ENCODE measurements at regions not wholly inside any gene's neighbourhood (a gene's known extent, or its start where the extent isn't known, plus 50 kb on each side); places are given as distances from the start of the nearest gene placed in this dataset.

DNA sequence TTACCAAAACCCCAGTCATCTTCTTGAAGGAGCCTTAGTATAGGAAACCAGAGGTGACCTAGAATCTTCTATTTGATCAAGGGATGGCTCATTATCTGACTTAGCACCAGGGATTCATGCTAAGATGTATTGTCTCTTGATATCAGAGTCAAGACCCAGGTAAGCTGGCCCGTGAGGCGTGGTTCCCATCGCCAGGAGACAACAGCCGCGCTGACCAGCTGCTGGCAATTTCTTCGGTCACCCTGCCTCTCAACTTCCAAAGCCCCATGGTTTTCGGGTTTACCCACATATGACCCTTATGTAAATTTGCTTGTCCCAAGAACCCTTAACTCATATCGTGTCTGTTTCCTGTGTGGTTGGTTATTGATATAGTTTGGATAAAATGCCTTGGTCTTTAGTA is 77.7 kb upstream of the VSTM2B start:
- H3K4me3 ChIP-seq: no peak overlapping the region
- no peak overlapping the region for H3K27ac ChIP-seq
- H3K27me3 ChIP-seq: peaks cover 0 to 15% (median 0%) of the 10 kb centered on the region in 3 donors
- no peaks in the 10 kb centered on the region for H3K36me3 ChIP-seq
- intact Hi-C loops (cut with DNase I): no loop called here
- TF ChIP-seq, protein P1, sequence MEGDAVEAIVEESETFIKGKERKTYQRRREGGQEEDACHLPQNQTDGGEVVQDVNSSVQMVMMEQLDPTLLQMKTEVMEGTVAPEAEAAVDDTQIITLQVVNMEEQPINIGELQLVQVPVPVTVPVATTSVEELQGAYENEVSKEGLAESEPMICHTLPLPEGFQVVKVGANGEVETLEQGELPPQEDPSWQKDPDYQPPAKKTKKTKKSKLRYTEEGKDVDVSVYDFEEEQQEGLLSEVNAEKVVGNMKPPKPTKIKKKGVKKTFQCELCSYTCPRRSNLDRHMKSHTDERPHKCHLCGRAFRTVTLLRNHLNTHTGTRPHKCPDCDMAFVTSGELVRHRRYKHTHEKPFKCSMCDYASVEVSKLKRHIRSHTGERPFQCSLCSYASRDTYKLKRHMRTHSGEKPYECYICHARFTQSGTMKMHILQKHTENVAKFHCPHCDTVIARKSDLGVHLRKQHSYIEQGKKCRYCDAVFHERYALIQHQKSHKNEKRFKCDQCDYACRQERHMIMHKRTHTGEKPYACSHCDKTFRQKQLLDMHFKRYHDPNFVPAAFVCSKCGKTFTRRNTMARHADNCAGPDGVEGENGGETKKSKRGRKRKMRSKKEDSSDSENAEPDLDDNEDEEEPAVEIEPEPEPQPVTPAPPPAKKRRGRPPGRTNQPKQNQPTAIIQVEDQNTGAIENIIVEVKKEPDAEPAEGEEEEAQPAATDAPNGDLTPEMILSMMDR (IDR thresholded peaks at IDR 0.05): no peak
- TF ChIP-seq EP300 (IDR thresholded peaks at IDR 0.05) (no peak), POLR2A (IDR thresholded peaks at IDR 0.05) (no peak), POLR2AphosphoS5 (IDR thresholded peaks at IDR 0.05) (no peak)
- WGBS, 2 donors: 95 to 97% methylated on average over 8 of the region's 8 CpGs
- H3K9me3 ChIP-seq: no peaks in the 10 kb centered on the region
- no peak for DNase-seq
- H3K4me1 ChIP-seq: no peaks in the 10 kb centered on the region

DNA sequence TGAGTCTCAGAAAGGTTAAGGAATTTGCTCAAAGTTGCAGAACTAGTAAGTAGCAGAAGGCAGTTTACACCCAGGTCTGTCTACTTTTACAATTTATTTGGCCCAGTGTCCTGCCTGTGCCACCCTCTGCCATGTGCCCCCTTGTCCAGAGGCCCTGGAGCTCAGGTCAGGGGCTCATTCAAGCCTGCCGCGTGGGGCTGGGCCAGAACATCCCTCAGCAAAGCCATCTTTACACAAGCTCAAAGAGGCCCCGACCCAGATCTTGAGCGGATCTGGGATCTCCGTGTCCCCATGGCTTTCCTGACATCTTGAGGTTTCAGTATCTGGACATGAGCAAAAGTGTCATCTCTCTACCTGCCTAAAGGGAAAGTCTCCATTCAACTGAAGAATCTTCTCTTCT is 76.4 kb upstream of the VSTM2B start:
- H3K27ac ChIP-seq: no peak overlapping the region
- peaks cover 0 to 15% (median 0%) of the 10 kb centered on the region in 3 donors for H3K27me3 ChIP-seq
- TF ChIP-seq POLR2A (IDR thresholded peaks at IDR 0.05) (no peak), EP300 (IDR thresholded peaks at IDR 0.05) (no peak), POLR2AphosphoS5 (IDR thresholded peaks at IDR 0.05) (no peak)
- TF ChIP-seq, protein P1 (IDR thresholded peaks at IDR 0.05): no peak
- no peak for DNase-seq
- intact Hi-C loops (cut with DNase I): no loop called here
- no peaks in the 10 kb centered on the region for H3K9me3 ChIP-seq
- H3K36me3 ChIP-seq: no peaks in the 10 kb centered on the region
- 92 to 94% methylated on average over 5 of the region's 5 CpGs for WGBS, 2 donors
- H3K4me3 ChIP-seq: no peak overlapping the region
- no peaks in the 10 kb centered on the region for H3K4me1 ChIP-seq

DNA sequence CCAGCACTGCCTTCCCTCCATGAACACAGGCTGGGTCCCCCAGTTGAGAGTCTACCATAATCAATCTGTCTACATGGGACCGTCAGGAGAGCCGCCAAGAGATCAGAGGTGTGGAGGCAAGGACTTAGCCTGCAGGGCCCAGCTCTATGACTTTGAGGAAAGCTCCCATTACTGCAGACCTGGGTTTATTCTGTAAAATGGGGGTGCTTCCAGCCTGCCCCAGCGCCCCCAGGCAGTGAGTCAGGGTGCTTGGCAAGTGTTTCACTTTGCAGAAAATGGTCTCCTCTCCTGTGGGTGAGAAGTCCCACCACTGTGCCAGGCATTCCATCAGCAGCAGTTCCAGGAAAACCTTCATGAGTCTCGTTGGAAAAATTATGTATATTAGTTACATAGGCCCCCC is 75.5 kb upstream of the VSTM2B start:
- no peaks in the 10 kb centered on the region for H3K9me3 ChIP-seq
- intact Hi-C loops (cut with DNase I): no loop called here
- no peak overlapping the region for H3K27ac ChIP-seq
- no peaks in the 10 kb centered on the region for H3K36me3 ChIP-seq
- DNase-seq: no peak
- peaks cover 0 to 7% (median 0%) of the 10 kb centered on the region in 3 donors for H3K27me3 ChIP-seq
- TF ChIP-seq, protein P1 (IDR thresholded peaks at IDR 0.05): no peak
- TF ChIP-seq EP300 (IDR thresholded peaks at IDR 0.05) (no peak), POLR2AphosphoS5 (IDR thresholded peaks at IDR 0.05) (no peak), POLR2A (IDR thresholded peaks at IDR 0.05) (no peak)
- H3K4me1 ChIP-seq: no peaks in the 10 kb centered on the region
- no peak overlapping the region for H3K4me3 ChIP-seq
- WGBS, 2 donors: 75 to 81% methylated on average over 4 of the region's 4 CpGs

DNA sequence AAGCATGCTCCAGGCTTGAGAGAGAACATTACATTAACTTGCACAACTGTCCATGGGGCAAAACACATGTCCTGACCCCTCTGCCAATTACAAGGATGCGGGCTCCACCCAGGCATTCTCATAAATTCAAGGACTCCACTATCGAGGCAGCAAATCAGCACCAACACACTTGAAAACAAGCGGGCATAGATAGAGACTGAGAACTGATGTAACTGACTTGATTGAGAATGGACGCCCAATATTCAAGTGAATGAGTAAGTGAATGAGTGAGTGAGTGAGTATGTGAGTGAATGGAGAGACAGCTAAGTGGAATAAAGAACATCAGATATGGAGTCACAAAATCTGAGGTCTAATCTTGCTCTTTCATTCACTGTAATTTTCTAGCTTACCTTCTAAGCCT is 75.0 kb upstream of the VSTM2B start:
- Histone ChIP-seq H3K27ac (no peak overlapping the region), H3K4me3 (no peak overlapping the region), H3K27me3 (peaks cover 0 to 7% (median 0%) of the 10 kb centered on the region in 3 donors), H3K4me1 (no peaks in the 10 kb centered on the region), H3K36me3 (no peaks in the 10 kb centered on the region), H3K9me3 (no peaks in the 10 kb centered on the region)
- 83 to 91% methylated on average over 4 of the region's 4 CpGs for WGBS, 2 donors
- no peak for TF ChIP-seq POLR2A (IDR thresholded peaks at IDR 0.05)
- TF ChIP-seq, protein P1 (IDR thresholded peaks at IDR 0.05): no peak
- no peak for TF ChIP-seq EP300 (IDR thresholded peaks at IDR 0.05)
- no peak for TF ChIP-seq POLR2AphosphoS5 (IDR thresholded peaks at IDR 0.05)
- intact Hi-C loops (cut with DNase I): no loop called here
- no peak for DNase-seq

DNA sequence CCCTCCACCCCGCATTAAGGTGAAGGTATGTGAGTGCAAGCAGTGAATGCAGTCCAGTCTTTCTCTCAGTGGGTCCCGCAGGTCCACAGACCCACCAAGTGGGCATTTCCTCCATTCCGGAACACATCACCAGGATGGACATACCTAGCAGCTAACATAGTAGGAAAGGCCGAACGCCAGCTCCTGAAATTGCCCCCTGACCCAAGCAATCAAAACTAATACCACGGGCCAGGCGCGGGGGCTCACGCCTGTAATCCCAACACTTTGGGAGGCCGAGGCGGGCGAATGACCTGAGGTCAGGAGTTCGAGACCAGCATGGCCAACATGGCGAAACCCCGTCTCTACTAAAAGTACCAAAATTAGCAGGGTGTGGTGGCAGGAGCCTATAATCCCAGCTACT is 71.7 kb upstream of the VSTM2B start:
- DNase-seq: no peak
- Histone ChIP-seq H3K4me1 (no peaks in the 10 kb centered on the region), H3K9me3 (peaks cover 0 to 3% (median under 1%) of the 10 kb centered on the region in 4 donors), H3K36me3 (no peaks in the 10 kb centered on the region), H3K27ac (no peak overlapping the region), H3K27me3 (peaks cover 0 to 9% (median 0%) of the 10 kb centered on the region in 3 donors), H3K4me3 (no peak overlapping the region)
- TF ChIP-seq POLR2AphosphoS5 (IDR thresholded peaks at IDR 0.05): no peak
- no peak for TF ChIP-seq POLR2A (IDR thresholded peaks at IDR 0.05)
- TF ChIP-seq, protein P1 (IDR thresholded peaks at IDR 0.05): no peak
- no peak for TF ChIP-seq EP300 (IDR thresholded peaks at IDR 0.05)
- intact Hi-C loops (cut with DNase I): no loop called here
- 92 to 93% methylated on average over 15 of the region's 15 CpGs for WGBS, 2 donors
